ENCODE measurements at regions not wholly inside any gene's neighbourhood (a gene's known extent, or its start where the extent isn't known, plus 50 kb on each side); places are given as distances from the start of the nearest gene placed in this dataset.

DNA sequence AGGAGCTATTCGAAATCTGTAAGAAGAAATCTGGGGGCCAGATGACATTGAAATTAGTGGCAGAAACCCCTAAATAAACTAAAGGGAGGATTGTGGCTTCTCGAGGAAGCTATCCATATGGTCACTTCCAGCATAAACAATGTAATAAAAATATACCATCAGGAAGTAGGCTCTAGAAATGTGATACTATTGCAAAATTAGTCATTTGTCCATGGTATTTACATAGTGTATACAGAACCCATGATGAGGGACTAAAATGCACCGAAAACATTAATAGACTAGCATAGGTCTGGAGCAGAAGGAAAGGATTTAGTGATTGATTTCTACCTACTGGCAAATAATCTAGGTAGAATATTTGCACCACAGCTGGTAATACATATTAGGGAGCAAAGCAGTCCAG is 1344.0 kb downstream of the FSTL5 start:
- CTCF ChIA-PET, result no interaction called here

DNA sequence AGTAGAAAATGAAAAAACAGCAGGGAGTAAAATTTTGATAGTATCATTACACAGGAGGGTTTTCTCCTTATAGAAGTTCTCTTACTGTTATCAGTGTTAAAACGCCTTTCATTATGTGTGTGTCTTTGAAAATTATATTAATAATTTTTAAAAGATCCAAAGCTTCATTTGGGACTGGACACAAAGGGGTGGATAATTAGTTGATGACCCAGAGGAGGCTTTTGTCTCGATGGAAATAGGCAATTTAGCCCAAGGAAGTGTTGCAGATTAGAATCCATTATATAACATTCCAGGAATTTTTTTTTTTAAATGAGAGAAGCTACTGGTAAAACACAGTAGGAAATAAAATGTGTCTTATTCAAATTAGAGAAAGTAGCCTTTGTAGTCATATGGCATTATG is 1339.3 kb downstream of the FSTL5 start:
- intact Hi-C loops (cut with micrococcal nuclease; ENCODE audit: unreplicated experiment), result no loop called here
- Histone ChIP-seq H3K4me1 (ENCODE audit: insufficient read depth, low read length, poor library complexity, severe bottlenecking) (peaks cover 4% of the 10 kb centered on the region), H3K36me3 (ENCODE audit: insufficient read depth, low read length, poor library complexity, severe bottlenecking) (no peaks in the 10 kb centered on the region), H3K9me3 (ENCODE audit: low read depth, low read length, poor library complexity, severe bottlenecking) (no peaks in the 10 kb centered on the region), H3K4me3 (ENCODE audit: low read depth, low read length, poor library complexity, severe bottlenecking) (no peak overlapping the region), H3K27ac (ENCODE audit: low read depth, low read length, poor library complexity, severe bottlenecking) (no peak overlapping the region), H3K27me3 (replicated peaks; ENCODE audit: insufficient read depth, low read depth, low read length, poor library complexity) (no peaks in the 10 kb centered on the region)
- ChIA-PET CTCF (no interaction called here), POLR2A (ENCODE audit: low non-redundant PET) (no interaction called here)
- no peak for DNase-seq (ENCODE audit: low spot score)
- BruUV-seq (replicated peaks), result no TSS peak
- TF ChIP-seq, protein P1, sequence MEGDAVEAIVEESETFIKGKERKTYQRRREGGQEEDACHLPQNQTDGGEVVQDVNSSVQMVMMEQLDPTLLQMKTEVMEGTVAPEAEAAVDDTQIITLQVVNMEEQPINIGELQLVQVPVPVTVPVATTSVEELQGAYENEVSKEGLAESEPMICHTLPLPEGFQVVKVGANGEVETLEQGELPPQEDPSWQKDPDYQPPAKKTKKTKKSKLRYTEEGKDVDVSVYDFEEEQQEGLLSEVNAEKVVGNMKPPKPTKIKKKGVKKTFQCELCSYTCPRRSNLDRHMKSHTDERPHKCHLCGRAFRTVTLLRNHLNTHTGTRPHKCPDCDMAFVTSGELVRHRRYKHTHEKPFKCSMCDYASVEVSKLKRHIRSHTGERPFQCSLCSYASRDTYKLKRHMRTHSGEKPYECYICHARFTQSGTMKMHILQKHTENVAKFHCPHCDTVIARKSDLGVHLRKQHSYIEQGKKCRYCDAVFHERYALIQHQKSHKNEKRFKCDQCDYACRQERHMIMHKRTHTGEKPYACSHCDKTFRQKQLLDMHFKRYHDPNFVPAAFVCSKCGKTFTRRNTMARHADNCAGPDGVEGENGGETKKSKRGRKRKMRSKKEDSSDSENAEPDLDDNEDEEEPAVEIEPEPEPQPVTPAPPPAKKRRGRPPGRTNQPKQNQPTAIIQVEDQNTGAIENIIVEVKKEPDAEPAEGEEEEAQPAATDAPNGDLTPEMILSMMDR (conservative IDR thresholded peaks at IDR 0.05; ENCODE audit: low read depth, low read length), result no peak

More for the DNA sequence above, 1344.0 kb downstream of the FSTL5 start:
- H3K4me1 ChIP-seq (ENCODE audit: insufficient read depth, low read length, poor library complexity, severe bottlenecking), result peaks cover 4% of the 10 kb centered on the region
- H3K9me3 ChIP-seq (ENCODE audit: low read depth, low read length, poor library complexity, severe bottlenecking), result no peaks in the 10 kb centered on the region
- POLR2A ChIA-PET (ENCODE audit: low non-redundant PET), result no interaction called here
- no peak overlapping the region for H3K27ac ChIP-seq (ENCODE audit: low read depth, low read length, poor library complexity, severe bottlenecking)
- H3K27me3 ChIP-seq (replicated peaks; ENCODE audit: insufficient read depth, low read depth, low read length, poor library complexity), result no peaks in the 10 kb centered on the region
- intact Hi-C loops (cut with micrococcal nuclease; ENCODE audit: unreplicated experiment), result no loop called here
- H3K36me3 ChIP-seq (ENCODE audit: insufficient read depth, low read length, poor library complexity, severe bottlenecking), result no peaks in the 10 kb centered on the region
- no peak for DNase-seq (ENCODE audit: low spot score)
- no peak overlapping the region for H3K4me3 ChIP-seq (ENCODE audit: low read depth, low read length, poor library complexity, severe bottlenecking)
- TF ChIP-seq EZH2 (IDR thresholded peaks at IDR 0.05; ENCODE audit: borderline replicate concordance, low read depth, low read length, poor library complexity, severe bottlenecking), result no peak
- TF ChIP-seq, protein P1 (conservative IDR thresholded peaks at IDR 0.05; ENCODE audit: low read depth, low read length), result no peak
- BruUV-seq (replicated peaks), result no TSS peak

DNA sequence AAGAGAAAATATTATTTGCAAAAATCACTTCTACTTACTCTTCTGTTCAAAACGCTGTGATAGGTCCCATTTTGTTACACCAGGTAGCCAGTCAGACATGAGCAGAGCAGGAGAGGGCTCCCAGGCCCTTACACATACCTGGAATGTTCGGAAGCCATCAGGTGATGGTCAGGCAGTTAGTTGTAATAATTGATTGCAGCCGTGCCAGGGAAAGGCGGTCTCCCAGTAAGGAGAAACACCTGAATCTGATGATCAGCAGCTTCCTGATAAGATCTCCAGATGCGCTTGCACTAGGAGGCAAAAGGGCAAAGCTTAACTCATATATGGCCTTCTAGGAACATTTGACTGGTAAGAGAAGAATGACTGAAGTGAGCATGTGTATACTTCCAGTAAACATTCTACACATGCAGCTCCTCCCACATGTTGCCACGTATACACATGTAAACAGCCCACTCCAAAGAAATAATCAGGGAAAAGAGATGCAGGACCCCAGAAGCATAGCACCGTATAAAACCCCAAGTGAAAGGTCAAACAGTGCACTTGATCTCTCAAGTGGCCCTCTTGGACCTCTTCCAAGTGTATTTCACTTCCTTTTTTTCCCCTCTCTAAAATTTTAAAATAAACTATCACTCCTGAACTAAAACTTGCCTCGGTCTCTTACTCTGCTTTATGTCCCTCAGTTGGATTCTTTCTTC is 1338.0 kb downstream of the FSTL5 start:
- TF ChIP-seq EZH2 (IDR thresholded peaks at IDR 0.05; ENCODE audit: borderline replicate concordance, low read depth, low read length, poor library complexity, severe bottlenecking), result no peak
- TF ChIP-seq, protein P1 (conservative IDR thresholded peaks at IDR 0.05; ENCODE audit: low read depth, low read length), result no peak
- no peak overlapping the region for H3K4me3 ChIP-seq (ENCODE audit: low read depth, low read length, poor library complexity, severe bottlenecking)
- H3K9me3 ChIP-seq (ENCODE audit: low read depth, low read length, poor library complexity, severe bottlenecking), result no peaks in the 10 kb centered on the region
- no peaks in the 10 kb centered on the region for H3K27me3 ChIP-seq (replicated peaks; ENCODE audit: insufficient read depth, low read depth, low read length, poor library complexity)
- BruUV-seq (replicated peaks), result no TSS peak
- POLR2A ChIA-PET (ENCODE audit: low non-redundant PET), result no interaction called here
- H3K4me1 ChIP-seq (ENCODE audit: insufficient read depth, low read length, poor library complexity, severe bottlenecking), result peaks cover 4% of the 10 kb centered on the region
- no peak overlapping the region for H3K27ac ChIP-seq (ENCODE audit: low read depth, low read length, poor library complexity, severe bottlenecking)
- intact Hi-C loops (cut with micrococcal nuclease; ENCODE audit: unreplicated experiment), result no loop called here
- no peaks in the 10 kb centered on the region for H3K36me3 ChIP-seq (ENCODE audit: insufficient read depth, low read length, poor library complexity, severe bottlenecking)
- CTCF ChIA-PET, result no interaction called here
- no peak for DNase-seq (ENCODE audit: low spot score)

Data from A673 (cell line).